B cell (primary cell): ENCODE measurements at regions not wholly inside any gene's neighbourhood (a gene's known extent, or its start where the extent isn't known, plus 50 kb on each side); places are given as distances from the start of the nearest gene placed in this dataset.

Experiments used
- ATAC-seq: fragments of 200-7000 bp; cut with Tn5 transposase; one replicate; pipeline ENCODE4 v1.10.0; 2021; ENCODE audit warnings: low read depth, mild to moderate bottlenecking, moderate number of reproducible peaks, moderate library complexity
- CTCF ChIA-PET: fragments of 350-600 bp; sonication (Branson Sonifier 250); formaldehyde crosslinking; loops from one replicate; lab custom pipeline; 2021; ENCODE audit warnings: antibody characterized with exemption, inconsistent platforms; lab: Charles Lee
- POLR2A ChIA-PET: fragments of 350-600 bp; sonication (Branson Sonifier 250); formaldehyde crosslinking; loops from one replicate; lab custom pipeline; 2021; ENCODE audit warnings: antibody characterized with exemption; lab: Charles Lee
- DNase-seq: peaks from one replicate; pipeline ENCODE4 v3.0.0; 2013
- H2AFZ ChIP-seq: 2 replicates; pipeline ENCODE4 v1.6.1; 2012; ENCODE audit warnings: mild to moderate bottlenecking, low read depth, low read length; ENCODE audit not compliant: insufficient read depth, poor library complexity, severe bottlenecking
- H3K27ac ChIP-seq, 2 donors: 1 replicate in 1 of 2; 2 replicates in 1 of 2; pipeline ENCODE4 v1.5.1; 2012 to 2013; ENCODE audit warnings: low read length in 2 of 2, mild to moderate bottlenecking in 2 of 2, moderate library complexity in 1 of 2
- H3K27me3 ChIP-seq, 4 experiments: fragments of 200-600 bp in 1 of 4; sonication (generic) in 1 of 4; replicated peaks in 1 of 4; 1 replicate in 2 of 4; 2 replicates in 2 of 4; pipeline versions ENCODE4 v1.6.1 to v1.7.0; 2013 to 2016; ENCODE audit warnings: low read length in 3 of 4, mild to moderate bottlenecking in 2 of 4, mixed read lengths in 1 of 4, moderate library complexity in 1 of 4; ENCODE audit not compliant: insufficient read depth in 4 of 4, control insufficient read depth in 3 of 4; ENCODE audit errors: control extremely low read depth in 1 of 4
- H3K36me3 ChIP-seq, 2 experiments: replicated peaks in 1 of 2; 1 replicate in 1 of 2; 2 replicates in 1 of 2; pipeline versions ENCODE4 v1.6.1 to v1.7.1; 2013; ENCODE audit warnings: low read length in 1 of 2; ENCODE audit not compliant: insufficient read depth in 2 of 2, control insufficient read depth in 1 of 2; ENCODE audit errors: control extremely low read depth in 1 of 2, extremely low read depth in 1 of 2
- H3K4me1 ChIP-seq, 2 donors: fragments of 200-600 bp in 1 of 2; sonication (generic) in 1 of 2; 1 replicate in 1 of 2; 2 replicates in 1 of 2; pipeline versions ENCODE4 v1.5.1 to v1.6.1; 2013 to 2017; ENCODE audit warnings: low read length in 2 of 2; ENCODE audit not compliant: control insufficient read depth in 2 of 2, insufficient read depth in 2 of 2
- H3K4me2 ChIP-seq: replicated peaks from 2 replicates; pipeline ENCODE3; 2012; ENCODE audit warnings: mild to moderate bottlenecking, low read depth, low read length; ENCODE audit not compliant: poor library complexity, severe bottlenecking
- H3K4me3 ChIP-seq, 5 experiments: fragments of 200-600 bp in 1 of 5; sonication (generic) in 1 of 5; 1 replicate in 3 of 5; 2 replicates in 2 of 5; pipeline versions ENCODE4 v1.5.1 to v1.7.0; 2011 to 2016; ENCODE audit warnings: low read length in 4 of 5, mild to moderate bottlenecking in 4 of 5, low read depth in 2 of 5, control low read depth in 1 of 5, moderate library complexity in 1 of 5; ENCODE audit not compliant: insufficient read depth in 1 of 5; ENCODE audit errors: control extremely low read depth in 1 of 5, extremely low read depth in 1 of 5
- H3K79me2 ChIP-seq: fragments of 200-600 bp; sonication (generic); one replicate; pipeline ENCODE4 v1.6.0; 2016; ENCODE audit warnings: low read length; ENCODE audit not compliant: control insufficient read depth, insufficient read depth
- H3K9ac ChIP-seq: fragments of 200-600 bp; sonication (generic); 2 replicates; pipeline ENCODE4 v1.6.1; 2017; ENCODE audit warnings: mild to moderate bottlenecking, low read length, moderate library complexity
- H3K9me3 ChIP-seq, 3 donors: one replicate each; pipeline versions ENCODE4 v1.6.1 to v1.7.1; 2013; ENCODE audit warnings: low read length in 2 of 3; ENCODE audit not compliant: control insufficient read depth in 2 of 3, insufficient read depth in 1 of 3; ENCODE audit errors: control extremely low read depth in 1 of 3
- H4K20me1 ChIP-seq: 2 replicates; pipeline ENCODE4 v1.6.0; 2012; ENCODE audit warnings: mild to moderate bottlenecking, low read length; ENCODE audit not compliant: insufficient read depth, control insufficient read depth, poor library complexity, severe bottlenecking
- H3K27ac Mint-ChIP-seq: one replicate; pipeline ENCODE4 v1.8.0; 2021; ENCODE audit warnings: mixed read lengths
- H3K27me3 Mint-ChIP-seq: one replicate; pipeline ENCODE4 v1.8.0; 2021; ENCODE audit warnings: mixed read lengths
- H3K4me1 Mint-ChIP-seq: one replicate; pipeline ENCODE4 v1.8.0; 2021; ENCODE audit warnings: mixed read lengths
- H3K4me3 Mint-ChIP-seq: one replicate; pipeline ENCODE4 v1.8.0; 2021; ENCODE audit warnings: mixed read lengths
- H3K9me3 Mint-ChIP-seq: one replicate; pipeline ENCODE4 v1.8.0; 2022; ENCODE audit warnings: mixed read lengths; ENCODE audit not compliant: insufficient read depth
- EZH2 ChIP-seq: IDR thresholded peaks from 2 replicates; pipeline ENCODE4 v1.6.1; 2012; ENCODE audit warnings: borderline replicate concordance, low read depth, mild to moderate bottlenecking, moderate library complexity, low read length; ENCODE audit not compliant: insufficient read depth, poor library complexity, severe bottlenecking
- WGBS: methylation state at CpG from one replicate; pipeline ENCODE4 v1.1.5; 2013; ENCODE audit warnings: missing lambda C conversion rate; ENCODE audit not compliant: insufficient coverage; 5-methylcytosine and 5-hydroxymethylcytosine counted together
- intact Hi-C: fragments of 100-400 bp; cut with micrococcal nuclease; formaldehyde crosslinking; loops from one replicate; pipeline ENCODE4 v1.10.0; 2022
- TF ChIP-seq, protein P1 (sequence below): fragments of 200-600 bp; IDR thresholded peaks from one replicate; pipeline ENCODE4 v1.8.0; 2022; ENCODE audit warnings: antibody characterized with exemption, mild to moderate bottlenecking

DNA sequence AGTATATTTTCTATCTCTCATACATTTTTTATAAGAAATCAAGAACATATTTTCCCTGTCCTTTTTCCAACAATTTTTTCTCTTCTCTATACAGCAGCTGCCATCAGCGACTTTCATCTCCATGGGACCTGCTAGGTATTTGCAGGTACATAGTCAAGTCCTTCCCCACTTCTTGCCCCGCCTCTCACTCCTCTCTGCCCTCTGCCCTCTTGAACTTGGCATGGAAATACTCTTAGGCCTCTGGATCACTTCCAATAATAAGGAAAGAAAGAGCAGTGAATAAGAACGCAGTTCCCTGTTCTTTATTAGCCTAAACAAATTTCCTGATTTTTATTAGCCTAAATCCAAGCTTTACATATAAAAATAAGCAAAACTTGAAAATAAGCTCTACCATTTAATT, 353.1 kb downstream of the SEC23A start:
- 74% methylated on average over 2 of the region's 3 CpGs for WGBS
- Mint-ChIP-seq H3K4me1 (no peaks in the 10 kb centered on the region), H3K9me3 (no peaks in the 10 kb centered on the region), H3K4me3 (no peak overlapping the region), H3K27me3 (no peaks in the 10 kb centered on the region), H3K27ac (no peak overlapping the region)
- no peak overlapping the region for H3K9ac ChIP-seq
- no peaks in the 10 kb centered on the region for H3K27me3 ChIP-seq
- no peak overlapping the region for H2AFZ ChIP-seq
- ATAC-seq (no peak), DNase-seq (no peak)
- no peaks in the 10 kb centered on the region for H3K4me1 ChIP-seq
- no peaks in the 10 kb centered on the region for H4K20me1 ChIP-seq
- H3K4me3 ChIP-seq, result no peak overlapping the region
- no peak overlapping the region for H3K4me2 ChIP-seq
- CTCF ChIA-PET, result no interaction called here
- intact Hi-C loops, result no loop called here
- TF ChIP-seq, protein P1, sequence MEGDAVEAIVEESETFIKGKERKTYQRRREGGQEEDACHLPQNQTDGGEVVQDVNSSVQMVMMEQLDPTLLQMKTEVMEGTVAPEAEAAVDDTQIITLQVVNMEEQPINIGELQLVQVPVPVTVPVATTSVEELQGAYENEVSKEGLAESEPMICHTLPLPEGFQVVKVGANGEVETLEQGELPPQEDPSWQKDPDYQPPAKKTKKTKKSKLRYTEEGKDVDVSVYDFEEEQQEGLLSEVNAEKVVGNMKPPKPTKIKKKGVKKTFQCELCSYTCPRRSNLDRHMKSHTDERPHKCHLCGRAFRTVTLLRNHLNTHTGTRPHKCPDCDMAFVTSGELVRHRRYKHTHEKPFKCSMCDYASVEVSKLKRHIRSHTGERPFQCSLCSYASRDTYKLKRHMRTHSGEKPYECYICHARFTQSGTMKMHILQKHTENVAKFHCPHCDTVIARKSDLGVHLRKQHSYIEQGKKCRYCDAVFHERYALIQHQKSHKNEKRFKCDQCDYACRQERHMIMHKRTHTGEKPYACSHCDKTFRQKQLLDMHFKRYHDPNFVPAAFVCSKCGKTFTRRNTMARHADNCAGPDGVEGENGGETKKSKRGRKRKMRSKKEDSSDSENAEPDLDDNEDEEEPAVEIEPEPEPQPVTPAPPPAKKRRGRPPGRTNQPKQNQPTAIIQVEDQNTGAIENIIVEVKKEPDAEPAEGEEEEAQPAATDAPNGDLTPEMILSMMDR, result no peak
- no peak for TF ChIP-seq EZH2
- H3K27ac ChIP-seq, result no peak overlapping the region
- H3K79me2 ChIP-seq, result no peaks in the 10 kb centered on the region
- no peaks in the 10 kb centered on the region for H3K9me3 ChIP-seq
- POLR2A ChIA-PET, result no interaction called here
- no peaks in the 10 kb centered on the region for H3K36me3 ChIP-seq

DNA sequence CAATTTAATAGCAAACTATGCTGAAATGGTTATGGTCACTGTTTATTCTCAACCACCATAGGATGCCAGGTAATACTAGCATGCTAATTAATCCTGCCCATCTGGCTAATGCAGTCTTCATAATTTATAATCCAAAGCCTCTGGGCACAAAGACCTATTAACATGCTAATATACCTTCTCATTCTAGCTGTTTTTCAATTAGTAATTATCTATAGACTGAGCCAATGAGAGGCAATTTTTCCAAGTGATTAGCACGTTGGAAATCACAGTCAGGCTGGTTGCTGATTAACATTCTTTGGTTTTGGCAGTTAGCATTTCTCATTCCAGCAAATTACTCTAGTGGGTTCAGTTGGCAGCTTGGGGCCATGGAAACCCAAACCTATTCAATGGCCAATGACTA, 357.2 kb downstream of the SEC23A start:
- H3K27ac Mint-ChIP-seq, result no peak overlapping the region
- TF ChIP-seq, protein P1, result no peak
- TF ChIP-seq EZH2, result no peak
- Histone ChIP-seq H3K4me1 (no peaks in the 10 kb centered on the region), H3K27ac (no peak overlapping the region), H3K4me2 (no peak overlapping the region), H3K9me3 (no peaks in the 10 kb centered on the region), H2AFZ (no peak overlapping the region), H3K9ac (no peak overlapping the region), H3K79me2 (no peaks in the 10 kb centered on the region), H3K27me3 (no peaks in the 10 kb centered on the region), H3K4me3 (no peak overlapping the region), H4K20me1 (no peaks in the 10 kb centered on the region), H3K36me3 (no peaks in the 10 kb centered on the region)
- no peaks in the 10 kb centered on the region for H3K27me3 Mint-ChIP-seq
- no peaks in the 10 kb centered on the region for H3K4me1 Mint-ChIP-seq
- DNase-seq (no peak), ATAC-seq (no peak)
- no peak overlapping the region for H3K4me3 Mint-ChIP-seq
- H3K9me3 Mint-ChIP-seq, result no peaks in the 10 kb centered on the region
- intact Hi-C loops, result no loop called here
- POLR2A ChIA-PET, result no interaction called here
- CTCF ChIA-PET, result no interaction called here
- no CpG with 5 or more reads among the region's 1 CpG for WGBS
